ENCODE measurements at regions not wholly inside any gene's neighbourhood (a gene's known extent, or its start where the extent isn't known, plus 50 kb on each side); places are given as distances from the start of the nearest gene placed in this dataset.

GRCh38 chr6:126581316-126581715, 241.4 kb downstream of the CENPW start:
- H3K9me3 ChIP-seq = no peaks in the 10 kb centered on the region
- H3K4me3 Mint-ChIP-seq (ENCODE audit: unreplicated experiment) = no peak overlapping the region
- H3K27ac Mint-ChIP-seq (ENCODE audit: unreplicated experiment) = no peak overlapping the region
- no peak for TF ChIP-seq CTCF (IDR thresholded peaks at IDR 0.05; ENCODE audit: insufficient read depth in 1 of 2, low read depth in 1 of 2, low read length in 1 of 2, severe bottlenecking in 1 of 2, unreplicated experiment in 1 of 2)
- no TSS peak for BruUV-seq (replicated peaks)
- no peak overlapping the region for H3K4me3 ChIP-seq (ENCODE audit: low read depth, low read length)
- H3K9me3 Mint-ChIP-seq (ENCODE audit: unreplicated experiment) = no peaks in the 10 kb centered on the region
- no peaks in the 10 kb centered on the region for H3K4me1 ChIP-seq
- no peaks in the 10 kb centered on the region for H3K36me3 ChIP-seq (ENCODE audit: control insufficient read depth, insufficient read depth, low read length)
- DNase-seq = no peak
- POLR2A ChIA-PET = no interaction called here
- H3K27me3 Mint-ChIP-seq (ENCODE audit: insufficient read depth, unreplicated experiment) = peaks cover 3% of the 10 kb centered on the region
- CTCF ChIA-PET = no interaction called here
- no peaks in the 10 kb centered on the region for H3K27me3 ChIP-seq (replicated peaks; ENCODE audit: control insufficient read depth, insufficient read depth, low read length)
- no peaks in the 10 kb centered on the region for H3K36me3 Mint-ChIP-seq (ENCODE audit: insufficient read depth, unreplicated experiment)
- H3K4me1 Mint-ChIP-seq (ENCODE audit: low read depth, unreplicated experiment) = no peaks in the 10 kb centered on the region
- intact Hi-C loops (cut with micrococcal nuclease; ENCODE audit: unreplicated experiment) = loop anchor here (10.0 kb wide), 1 partner anchor 903 kb away; no protein-coding TSS in a partner anchor

GRCh38 chr6:126600258-126600916, 260.5 kb downstream of the CENPW start:
- H3K4me3 Mint-ChIP-seq (ENCODE audit: unreplicated experiment) = no peak overlapping the region
- H3K27me3 ChIP-seq (replicated peaks; ENCODE audit: control insufficient read depth, insufficient read depth, low read length) = no peaks in the 10 kb centered on the region
- no peaks in the 10 kb centered on the region for H3K36me3 ChIP-seq (ENCODE audit: control insufficient read depth, insufficient read depth, low read length)
- ChIA-PET CTCF (no interaction called here), POLR2A (no interaction called here)
- no peak overlapping the region for H3K27ac Mint-ChIP-seq (ENCODE audit: unreplicated experiment)
- no peak for DNase-seq
- no peak overlapping the region for H3K4me3 ChIP-seq (ENCODE audit: low read depth, low read length)
- no peak for TF ChIP-seq CTCF (IDR thresholded peaks at IDR 0.05; ENCODE audit: insufficient read depth in 1 of 2, low read depth in 1 of 2, low read length in 1 of 2, severe bottlenecking in 1 of 2, unreplicated experiment in 1 of 2)
- no TSS peak for BruUV-seq (replicated peaks)
- H3K9me3 Mint-ChIP-seq (ENCODE audit: unreplicated experiment) = peaks cover 9% of the 10 kb centered on the region
- H3K27me3 Mint-ChIP-seq (ENCODE audit: insufficient read depth, unreplicated experiment) = no peaks in the 10 kb centered on the region
- no peaks in the 10 kb centered on the region for H3K9me3 ChIP-seq
- peaks cover 5% of the 10 kb centered on the region; the same call in 1 of the 2 replicates for H3K4me1 ChIP-seq
- H3K4me1 Mint-ChIP-seq (ENCODE audit: low read depth, unreplicated experiment) = peaks cover 7% of the 10 kb centered on the region
- intact Hi-C loops (cut with micrococcal nuclease; ENCODE audit: unreplicated experiment) = no loop called here
- H3K36me3 Mint-ChIP-seq (ENCODE audit: insufficient read depth, unreplicated experiment) = no peaks in the 10 kb centered on the region

- POLR2A ChIA-PET = no interaction called here
- CTCF ChIA-PET = no interaction called here
- H3K4me3 ChIP-seq (ENCODE audit: low read depth, low read length) = no peak overlapping the region
- no peaks in the 10 kb centered on the region for H3K27me3 ChIP-seq (replicated peaks; ENCODE audit: control insufficient read depth, insufficient read depth, low read length)
- BruUV-seq (replicated peaks) = no TSS peak
- H3K27ac Mint-ChIP-seq (ENCODE audit: unreplicated experiment) = no peak overlapping the region
- H3K4me1 Mint-ChIP-seq (ENCODE audit: low read depth, unreplicated experiment) = peaks cover 7% of the 10 kb centered on the region
- no peaks in the 10 kb centered on the region for H3K36me3 Mint-ChIP-seq (ENCODE audit: insufficient read depth, unreplicated experiment)
- no peaks in the 10 kb centered on the region for H3K27me3 Mint-ChIP-seq (ENCODE audit: insufficient read depth, unreplicated experiment)
- peaks cover 5% of the 10 kb centered on the region; the same call in 1 of the 2 replicates for H3K4me1 ChIP-seq
- no peak overlapping the region for H3K4me3 Mint-ChIP-seq (ENCODE audit: unreplicated experiment)
- no peaks in the 10 kb centered on the region for H3K9me3 ChIP-seq
- intact Hi-C loops (cut with micrococcal nuclease; ENCODE audit: unreplicated experiment) = no loop called here
- no peaks in the 10 kb centered on the region for H3K36me3 ChIP-seq (ENCODE audit: control insufficient read depth, insufficient read depth, low read length)
- H3K9me3 Mint-ChIP-seq (ENCODE audit: unreplicated experiment) = no peaks in the 10 kb centered on the region
- TF ChIP-seq CTCF (IDR thresholded peaks at IDR 0.05; ENCODE audit: insufficient read depth in 1 of 2, low read depth in 1 of 2, low read length in 1 of 2, severe bottlenecking in 1 of 2, unreplicated experiment in 1 of 2) = no peak
- no peak for DNase-seq
Observed at GRCh38 chr6:126603410-126603809, 263.5 kb downstream of the CENPW start.

Data from Caco-2 (cell line).